T-cell (primary cell): ENCODE measurements at regions not wholly inside any gene's neighbourhood (a gene's known extent, or its start where the extent isn't known, plus 50 kb on each side); places are given as distances from the start of the nearest gene placed in this dataset.

ENCODE experiments used
- ATAC-seq, 4 experiments: fragments of 200-7000 bp in 3 of 4; fragments of 150-1000 bp in 1 of 4; cut with Tn5 transposase; replicated peaks in 1 of 4; 1 replicate in 3 of 4; 2 replicates in 1 of 4; pipeline ENCODE4 v1.10.0; 2021; ENCODE audit warnings: moderate library complexity in 3 of 4, mild to moderate bottlenecking in 2 of 4, moderate number of reproducible peaks in 1 of 4
- CTCF ChIA-PET, 2 donors: fragments of 300-600 bp; sonication (Branson Sonifier 250); formaldehyde crosslinking; loops; one replicate each; lab custom pipeline; 2022; ENCODE audit warnings: antibody characterized with exemption in 2 of 2; lab: Charles Lee
- POLR2A ChIA-PET, 2 donors: fragments of 300-600 bp; sonication (Branson Sonifier 250); formaldehyde crosslinking; loops; one replicate each; lab custom pipeline; 2022; ENCODE audit warnings: antibody characterized with exemption in 2 of 2; lab: Charles Lee
- DNase-seq, 35 experiments: peaks; one replicate each; pipeline versions ENCODE4 v3.0.0 to v3.0.0-alpha.2; 2013 to 2023
- H3K27ac ChIP-seq: one replicate; pipeline ENCODE4 v1.5.1; 2013; ENCODE audit warnings: low read length
- H3K27me3 ChIP-seq, 2 experiments: replicated peaks in 1 of 2; 1 replicate in 1 of 2; 2 replicates in 1 of 2; pipeline versions ENCODE4 v1.6.1 to v1.7.0; 2013; ENCODE audit warnings: low read length in 1 of 2, mixed read lengths in 1 of 2; ENCODE audit not compliant: control insufficient read depth in 2 of 2, insufficient read depth in 2 of 2; ENCODE audit errors: extremely low read depth in 1 of 2
- H3K36me3 ChIP-seq, 2 donors: 1 replicate in 1 of 2; 2 replicates in 1 of 2; pipeline versions ENCODE4 v1.6.1 to v1.7.0; 2013; ENCODE audit warnings: low read length in 1 of 2; ENCODE audit not compliant: control insufficient read depth in 2 of 2, insufficient read depth in 1 of 2; ENCODE audit errors: extremely low read depth in 1 of 2
- H3K4me1 ChIP-seq, 2 experiments: 1 replicate in 1 of 2; 2 replicates in 1 of 2; pipeline versions ENCODE4 v1.6.1 to v1.7.0; 2013; ENCODE audit warnings: low read length in 2 of 2, mixed read lengths in 1 of 2; ENCODE audit not compliant: insufficient read depth in 2 of 2, control insufficient read depth in 1 of 2; ENCODE audit errors: extremely low read depth in 1 of 2
- H3K4me3 ChIP-seq, 2 donors: 1 replicate in 1 of 2; 2 replicates in 1 of 2; pipeline versions ENCODE4 v1.5.1 to v1.7.0; 2013; ENCODE audit warnings: mild to moderate bottlenecking in 2 of 2, low read length in 1 of 2, moderate library complexity in 1 of 2; ENCODE audit not compliant: control insufficient read depth in 1 of 2; ENCODE audit errors: extremely low read depth in 1 of 2
- H3K9me3 ChIP-seq: 2 replicates; pipeline ENCODE4 v1.7.0; 2013
- H3K27ac Mint-ChIP-seq, 2 donors: one replicate each; pipeline ENCODE4 v1.8.0; 2020 to 2021; ENCODE audit warnings: mild to moderate bottlenecking in 2 of 2, mixed read lengths in 2 of 2
- H3K27me3 Mint-ChIP-seq, 2 donors: one replicate each; pipeline ENCODE4 v1.8.0; 2021 to 2022; ENCODE audit warnings: mixed read lengths in 2 of 2
- H3K36me3 Mint-ChIP-seq: one replicate; pipeline ENCODE4 v1.8.0; 2021; ENCODE audit warnings: mixed read lengths
- H3K4me1 Mint-ChIP-seq, 3 donors: one replicate each; pipeline ENCODE4 v1.8.0; 2020 to 2022; ENCODE audit warnings: mixed read lengths in 3 of 3, mild to moderate bottlenecking in 1 of 3
- H3K4me3 Mint-ChIP-seq, 3 donors: one replicate each; pipeline ENCODE4 v1.8.0; 2020 to 2022; ENCODE audit warnings: mild to moderate bottlenecking in 3 of 3, mixed read lengths in 3 of 3, moderate library complexity in 3 of 3
- H3K9me3 Mint-ChIP-seq, 3 donors: one replicate each; pipeline ENCODE4 v1.8.0; 2020 to 2022; ENCODE audit warnings: mixed read lengths in 3 of 3
- WGBS: methylation state at CpG from one replicate; pipeline ENCODE4 v1.1.5; 2013; ENCODE audit warnings: missing lambda C conversion rate; ENCODE audit not compliant: insufficient coverage; 5-methylcytosine and 5-hydroxymethylcytosine counted together

- Mint-ChIP-seq H3K4me1 (peaks cover 0 to 4% (median 0%) of the 10 kb centered on the region in 3 donors), H3K27me3 (peaks cover 0 to 4% of the 10 kb centered on the region in 2 donors), H3K4me3 (no peak overlapping the region), H3K27ac (no peak overlapping the region), H3K9me3 (no peaks in the 10 kb centered on the region), H3K36me3 (no peaks in the 10 kb centered on the region)
- DNase-seq (peak in 1 of 35 experiments; percentile 6), ATAC-seq (no peak)
- H3K9me3 ChIP-seq: no peaks in the 10 kb centered on the region
- ChIA-PET POLR2A (no interaction called here), CTCF (no interaction called here)
- no peaks in the 10 kb centered on the region for H3K36me3 ChIP-seq
- H3K27me3 ChIP-seq: no peaks in the 10 kb centered on the region
- H3K4me1 ChIP-seq: no peaks in the 10 kb centered on the region
- no CpG with 5 or more reads among the region's 5 CpGs for WGBS
- H3K27ac ChIP-seq: no peak overlapping the region
- H3K4me3 ChIP-seq: no peak overlapping the region
These were observed 91.3 kb upstream of the ZNF366 start for GRCh38 chr5:72598401-72599064.

DNA sequence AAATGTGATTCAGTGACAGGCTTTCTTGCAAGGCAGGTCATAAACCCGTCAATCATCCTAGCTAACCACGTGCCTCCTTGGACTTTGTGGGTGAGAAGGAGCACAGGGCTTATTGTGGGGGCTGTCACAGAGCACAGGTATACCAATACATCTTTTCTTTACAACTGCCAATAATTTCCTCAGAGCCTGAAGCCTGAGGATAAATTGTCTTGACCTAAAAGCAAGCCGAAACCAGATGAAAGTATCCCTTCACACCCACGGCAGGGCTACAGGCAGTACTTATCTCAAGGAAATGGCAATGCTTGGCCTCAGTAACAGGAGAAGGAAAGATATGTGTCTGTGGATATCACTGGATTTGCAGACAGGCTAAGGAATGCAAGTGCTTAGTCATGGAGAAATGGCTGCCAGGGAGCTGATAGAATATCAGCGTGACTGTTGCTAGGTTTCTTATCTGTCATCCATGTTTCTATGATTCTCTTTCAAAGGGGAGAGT lies 90.3 kb upstream of the ZNF366 start:
- H3K27ac Mint-ChIP-seq: no peak overlapping the region
- H3K27me3 Mint-ChIP-seq: peaks cover 0 to 4% of the 10 kb centered on the region in 2 donors
- H3K36me3 ChIP-seq: no peaks in the 10 kb centered on the region
- ChIA-PET POLR2A (no interaction called here), CTCF (no interaction called here)
- H3K4me1 Mint-ChIP-seq: peaks cover 0 to 4% (median 0%) of the 10 kb centered on the region in 3 donors
- no peaks in the 10 kb centered on the region for H3K36me3 Mint-ChIP-seq
- no peak for ATAC-seq
- no peak for DNase-seq
- H3K4me1 ChIP-seq: no peaks in the 10 kb centered on the region
- H3K4me3 ChIP-seq: no peak overlapping the region
- WGBS: 83% methylated on average over 2 of the region's 5 CpGs
- H3K4me3 Mint-ChIP-seq: no peak overlapping the region
- no peaks in the 10 kb centered on the region for H3K27me3 ChIP-seq
- H3K9me3 ChIP-seq: no peaks in the 10 kb centered on the region
- H3K27ac ChIP-seq: no peak overlapping the region
- H3K9me3 Mint-ChIP-seq: no peaks in the 10 kb centered on the region

DNA sequence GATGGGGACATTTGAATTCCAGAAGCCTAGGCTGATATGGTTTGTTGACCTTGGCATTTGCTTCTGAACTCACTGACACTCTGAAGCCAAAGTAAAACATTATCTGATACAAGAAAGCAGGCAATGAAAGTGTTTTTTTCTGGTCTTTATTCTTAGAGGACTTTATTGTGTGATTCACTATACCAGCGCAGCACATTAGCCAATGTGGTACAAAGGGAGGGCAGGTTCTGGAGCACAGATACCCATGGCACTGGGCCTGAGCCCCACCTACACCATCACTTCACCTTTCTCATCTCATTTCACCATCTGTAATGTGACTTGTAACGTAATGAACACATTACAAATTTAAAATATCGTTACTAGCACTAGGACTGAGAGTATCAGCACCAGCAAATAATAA lies 89.7 kb upstream of the ZNF366 start:
- H3K27ac ChIP-seq: no peak overlapping the region
- no peak for ATAC-seq
- DNase-seq: no peak
- Mint-ChIP-seq H3K4me1 (peaks cover 0 to 4% (median 0%) of the 10 kb centered on the region in 3 donors), H3K36me3 (no peaks in the 10 kb centered on the region), H3K9me3 (no peaks in the 10 kb centered on the region), H3K4me3 (no peak overlapping the region), H3K27ac (no peak overlapping the region), H3K27me3 (peaks cover 0 to 7% of the 10 kb centered on the region in 2 donors)
- H3K4me1 ChIP-seq: no peaks in the 10 kb centered on the region
- WGBS: no CpG with 5 or more reads among the region's 3 CpGs
- CTCF ChIA-PET: no interaction called here
- no peaks in the 10 kb centered on the region for H3K27me3 ChIP-seq
- POLR2A ChIA-PET: no interaction called here
- no peaks in the 10 kb centered on the region for H3K9me3 ChIP-seq
- no peak overlapping the region for H3K4me3 ChIP-seq
- no peaks in the 10 kb centered on the region for H3K36me3 ChIP-seq

- H3K4me3 Mint-ChIP-seq: no peak overlapping the region
- ATAC-seq (no peak), DNase-seq (no peak)
- no peaks in the 10 kb centered on the region for H3K9me3 Mint-ChIP-seq
- H3K4me1 Mint-ChIP-seq: no peaks in the 10 kb centered on the region
- CTCF ChIA-PET: interaction anchor here in 1 of 2 donors (0.6 kb wide), 1 partner anchor 1002 kb away, joined by 3 read pairs; no protein-coding TSS in a partner anchor
- Histone ChIP-seq H3K4me1 (no peaks in the 10 kb centered on the region), H3K9me3 (no peaks in the 10 kb centered on the region), H3K4me3 (no peak overlapping the region), H3K36me3 (no peaks in the 10 kb centered on the region), H3K27ac (no peak overlapping the region), H3K27me3 (no peaks in the 10 kb centered on the region)
- H3K27me3 Mint-ChIP-seq: peaks cover 0 to 8% of the 10 kb centered on the region in 2 donors
- H3K36me3 Mint-ChIP-seq: no peaks in the 10 kb centered on the region
- WGBS: no CpG with 5 or more reads among the region's 4 CpGs
- no peak overlapping the region for H3K27ac Mint-ChIP-seq
- POLR2A ChIA-PET: interaction anchor here in 1 of 2 donors (0.6 kb wide), 1 partner anchor 51 kb away, joined by 3 read pairs; no protein-coding TSS in a partner anchor
These were observed 81.4 kb upstream of the ZNF366 start for GRCh38 chr5:72588640-72589039.

DNA sequence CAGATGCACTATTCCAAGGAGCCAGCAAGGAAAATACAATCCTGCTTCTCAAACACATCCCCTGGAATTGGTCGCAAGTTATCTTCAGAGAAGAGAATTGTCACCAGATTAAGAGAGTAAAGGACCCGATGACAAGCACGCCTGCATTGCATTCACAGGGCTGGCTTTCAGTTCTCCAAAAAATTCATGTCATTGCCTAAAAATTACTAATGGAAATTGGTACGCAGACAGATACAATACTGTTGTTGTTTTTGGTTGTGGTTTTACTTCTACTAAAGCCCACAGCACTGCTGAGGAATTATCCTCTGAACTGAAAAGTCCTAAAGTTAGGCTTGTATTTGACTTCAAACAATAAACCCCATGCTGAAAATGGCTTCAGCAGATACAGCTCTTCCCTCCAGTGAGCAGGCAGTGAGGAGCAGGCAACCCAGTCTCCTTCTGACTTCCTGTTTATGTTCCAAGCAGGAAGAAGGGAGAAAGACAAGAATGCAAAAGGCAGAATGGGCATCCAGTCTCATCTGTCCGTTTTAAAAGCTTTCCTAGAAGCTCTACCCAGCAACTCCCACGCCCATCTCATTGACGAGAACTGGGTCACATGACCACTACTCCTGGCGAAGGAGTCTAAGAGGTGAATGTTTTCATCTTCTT lies 80.6 kb upstream of the ZNF366 start:
- DNase-seq (no peak), ATAC-seq (no peak)
- Mint-ChIP-seq H3K27ac (no peak overlapping the region), H3K9me3 (no peaks in the 10 kb centered on the region), H3K4me1 (no peaks in the 10 kb centered on the region), H3K27me3 (peaks cover 0 to 12% of the 10 kb centered on the region in 2 donors), H3K4me3 (no peak overlapping the region), H3K36me3 (no peaks in the 10 kb centered on the region)
- no CpG with 5 or more reads among the region's 8 CpGs for WGBS
- H3K4me1 ChIP-seq: no peaks in the 10 kb centered on the region
- H3K36me3 ChIP-seq: no peaks in the 10 kb centered on the region
- H3K9me3 ChIP-seq: no peaks in the 10 kb centered on the region
- H3K27ac ChIP-seq: no peak overlapping the region
- CTCF ChIA-PET: interaction anchor here in 1 of 2 donors (0.6 kb wide), 1 partner anchor 1003 kb away, joined by 3 read pairs; no protein-coding TSS in a partner anchor
- no peak overlapping the region for H3K4me3 ChIP-seq
- POLR2A ChIA-PET: interaction anchor here in 1 of 2 donors (0.6 kb wide), 1 partner anchor 24 kb away, joined by 3 read pairs; no protein-coding TSS in a partner anchor
- H3K27me3 ChIP-seq: no peaks in the 10 kb centered on the region

- no peak overlapping the region for H3K27ac ChIP-seq
- no peak overlapping the region for H3K4me3 Mint-ChIP-seq
- ChIA-PET POLR2A (no interaction called here), CTCF (no interaction called here)
- H3K27me3 ChIP-seq: no peaks in the 10 kb centered on the region
- H3K4me3 ChIP-seq: no peak overlapping the region
- ATAC-seq (no peak), DNase-seq (no peak)
- H3K27me3 Mint-ChIP-seq: peaks cover 0 to 8% of the 10 kb centered on the region in 2 donors
- H3K4me1 ChIP-seq: no peaks in the 10 kb centered on the region
- no peaks in the 10 kb centered on the region for H3K9me3 ChIP-seq
- H3K4me1 Mint-ChIP-seq: no peaks in the 10 kb centered on the region
- H3K36me3 ChIP-seq: no peaks in the 10 kb centered on the region
- H3K36me3 Mint-ChIP-seq: no peaks in the 10 kb centered on the region
- peaks cover 0 to 4% (median 0%) of the 10 kb centered on the region in 3 donors for H3K9me3 Mint-ChIP-seq
- no peak overlapping the region for H3K27ac Mint-ChIP-seq
- 100% methylated on average over 3 of the region's 3 CpGs for WGBS
These were observed 79.7 kb upstream of the ZNF366 start for GRCh38 chr5:72586788-72587530.
